ENCODE measurements at regions not wholly inside any gene's neighbourhood (a gene's known extent, or its start where the extent isn't known, plus 50 kb on each side); places are given as distances from the start of the nearest gene placed in this dataset.

DNA sequence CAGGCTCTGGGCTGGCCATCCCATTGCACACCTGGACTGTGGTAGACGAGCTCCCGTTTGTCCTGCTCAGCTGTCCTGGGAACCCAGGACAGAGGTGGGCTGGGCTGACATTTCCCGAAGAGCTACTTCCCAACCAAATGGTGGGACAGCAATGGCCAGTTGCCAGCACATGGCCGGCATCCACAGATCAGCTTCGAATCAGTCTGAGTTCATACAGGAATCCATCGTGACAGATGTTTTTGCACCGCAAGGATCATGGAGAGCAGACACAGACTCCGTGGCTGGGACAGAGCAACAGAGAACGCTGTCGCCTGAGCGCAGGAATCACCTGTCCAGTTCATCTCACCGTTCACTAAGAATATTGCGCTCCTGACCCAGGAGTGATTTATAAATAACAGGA lies 198.5 kb downstream of the TTLL2 start:
- Histone ChIP-seq H3K27me3 (no peaks in the 10 kb centered on the region), H3K9ac (no peak overlapping the region), H3K27ac (no peak overlapping the region), H3K4me2 (no peak overlapping the region), H3K36me3 (no peaks in the 10 kb centered on the region), H3K9me3 (no peaks in the 10 kb centered on the region), H3K4me3 (no peak overlapping the region), H4K20me1 (no peaks in the 10 kb centered on the region), H3K4me1 (peaks cover 17% of the 10 kb centered on the region)
- TF ChIP-seq Cebpa-rat (IDR thresholded peaks at IDR 0.05): no peak

DNA sequence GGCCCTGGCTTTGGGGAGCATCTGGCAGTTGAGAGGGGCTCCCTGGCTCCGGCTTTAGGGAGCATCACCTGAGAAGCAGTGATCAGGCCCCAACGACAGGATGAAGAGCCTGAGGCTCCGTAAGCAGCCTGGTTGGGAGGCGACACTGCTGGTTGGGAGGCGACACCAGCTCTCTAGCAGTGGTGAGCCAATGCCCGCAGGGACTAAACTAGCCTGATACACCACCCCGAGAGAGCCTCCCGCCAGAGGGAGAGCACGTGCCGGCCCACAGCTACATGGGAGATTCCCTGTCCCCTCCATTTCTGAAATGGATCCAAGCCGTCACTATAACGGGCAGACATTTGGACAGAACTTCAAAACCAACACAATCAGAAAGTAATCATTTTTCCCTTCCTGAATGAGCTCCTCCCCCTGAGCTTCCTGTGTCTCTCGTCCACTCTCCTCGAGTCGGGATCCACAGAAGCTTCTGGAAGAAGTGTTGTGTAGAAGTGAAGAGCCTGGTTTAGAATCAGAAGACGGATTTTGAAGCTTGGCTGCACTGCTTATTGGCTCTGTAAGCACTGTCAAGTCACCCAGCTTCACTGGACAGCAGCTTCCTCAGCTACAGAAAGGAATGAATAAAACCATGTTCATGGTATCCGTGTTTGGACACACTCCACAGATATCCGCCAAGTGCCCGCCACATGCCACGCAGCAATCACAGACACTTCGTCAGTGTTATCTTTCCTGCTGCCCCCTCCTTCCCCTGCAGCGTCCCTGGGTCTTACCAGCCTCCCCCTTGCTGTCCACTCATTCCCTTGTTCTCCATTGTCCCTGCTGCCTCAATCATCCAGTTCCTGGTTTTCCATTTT lies 199.6 kb downstream of the TTLL2 start:
- no peak for TF ChIP-seq Cebpa-rat (IDR thresholded peaks at IDR 0.05)
- Histone ChIP-seq H3K27me3 (no peaks in the 10 kb centered on the region), H3K9me3 (no peaks in the 10 kb centered on the region), H4K20me1 (no peaks in the 10 kb centered on the region), H3K9ac (no peak overlapping the region), H3K27ac (no peak overlapping the region), H3K4me2 (no peak overlapping the region), H3K36me3 (no peaks in the 10 kb centered on the region), H3K4me1 (peaks cover 21% of the 10 kb centered on the region), H3K4me3 (no peak overlapping the region)

GRCh38 chr6:167525774-167526173 lies 200.9 kb downstream of the TTLL2 start:
- no peaks in the 10 kb centered on the region for H3K9me3 ChIP-seq
- H3K4me3 ChIP-seq: no peak overlapping the region
- no peak overlapping the region for H3K9ac ChIP-seq
- H3K36me3 ChIP-seq: no peaks in the 10 kb centered on the region
- no peak for TF ChIP-seq Cebpa-rat (IDR thresholded peaks at IDR 0.05)
- H3K4me2 ChIP-seq: no peak overlapping the region
- peaks cover 30% of the 10 kb centered on the region for H3K4me1 ChIP-seq
- no peaks in the 10 kb centered on the region for H3K27me3 ChIP-seq
- H4K20me1 ChIP-seq: no peaks in the 10 kb centered on the region
- H3K27ac ChIP-seq: no peak overlapping the region

- Histone ChIP-seq H4K20me1 (no peaks in the 10 kb centered on the region), H3K9me3 (0 out of 2 replicates have a peak, but pooled peaks cover 1% of the 10 kb centered on the region), H3K27ac (no peak overlapping the region), H3K27me3 (no peaks in the 10 kb centered on the region), H3K36me3 (no peaks in the 10 kb centered on the region), H3K9ac (no peak overlapping the region), H3K4me1 (peaks cover 30% of the 10 kb centered on the region), H3K4me3 (no peak overlapping the region), H3K4me2 (0 out of 2 replicates have a peak overlapping the region, but pooled peaks have one; percentile 3)
- no peak for TF ChIP-seq Cebpa-rat (IDR thresholded peaks at IDR 0.05)
Measured at GRCh38 chr6:167526465-167527368, 201.8 kb downstream of the TTLL2 start.

DNA sequence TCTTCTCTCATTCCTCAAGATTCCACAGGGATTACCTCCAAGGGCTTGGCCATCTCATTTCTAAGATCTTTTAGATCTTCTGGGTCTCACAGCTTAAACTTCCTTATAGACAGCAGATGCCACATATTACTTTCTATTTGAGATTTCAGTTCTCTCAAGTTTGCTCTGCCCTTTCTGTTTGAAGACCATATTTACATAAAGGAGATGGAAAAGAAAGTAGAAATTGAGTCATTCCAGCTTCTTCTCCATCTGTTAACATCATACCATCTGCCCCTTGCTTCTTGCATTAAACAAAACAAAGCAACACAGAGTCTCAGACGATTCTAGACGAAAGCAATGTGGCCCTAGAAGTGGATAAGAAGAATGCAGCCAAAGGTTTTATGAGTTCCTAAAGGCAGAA lies 203.4 kb downstream of the TTLL2 start:
- no peak for TF ChIP-seq Cebpa-rat (IDR thresholded peaks at IDR 0.05)
- H3K36me3 ChIP-seq: no peaks in the 10 kb centered on the region
- peaks cover 41% of the 10 kb centered on the region for H3K4me1 ChIP-seq
- H3K27me3 ChIP-seq: no peaks in the 10 kb centered on the region
- H3K4me2 ChIP-seq: no peak overlapping the region
- no peak overlapping the region for H3K9ac ChIP-seq
- H4K20me1 ChIP-seq: no peaks in the 10 kb centered on the region
- H3K27ac ChIP-seq: no peak overlapping the region
- no peak overlapping the region for H3K4me3 ChIP-seq
- H3K9me3 ChIP-seq: peaks cover 8% of the 10 kb centered on the region; the same call in 1 of the 2 replicates

- Histone ChIP-seq H3K4me1 (peaks cover 48% of the 10 kb centered on the region), H3K27ac (no peak overlapping the region), H3K9ac (no peak overlapping the region), H4K20me1 (no peaks in the 10 kb centered on the region), H3K4me3 (no peak overlapping the region), H3K27me3 (no peaks in the 10 kb centered on the region), H3K4me2 (peak overlapping the region; percentile 40; the same call in 1 of the 2 replicates), H3K36me3 (no peaks in the 10 kb centered on the region), H3K9me3 (peaks cover 13% of the 10 kb centered on the region; the same call in 1 of the 2 replicates)
- no peak for TF ChIP-seq Cebpa-rat (IDR thresholded peaks at IDR 0.05)
Measured at GRCh38 chr6:167528976-167529375, 204.1 kb downstream of the TTLL2 start.

DNA sequence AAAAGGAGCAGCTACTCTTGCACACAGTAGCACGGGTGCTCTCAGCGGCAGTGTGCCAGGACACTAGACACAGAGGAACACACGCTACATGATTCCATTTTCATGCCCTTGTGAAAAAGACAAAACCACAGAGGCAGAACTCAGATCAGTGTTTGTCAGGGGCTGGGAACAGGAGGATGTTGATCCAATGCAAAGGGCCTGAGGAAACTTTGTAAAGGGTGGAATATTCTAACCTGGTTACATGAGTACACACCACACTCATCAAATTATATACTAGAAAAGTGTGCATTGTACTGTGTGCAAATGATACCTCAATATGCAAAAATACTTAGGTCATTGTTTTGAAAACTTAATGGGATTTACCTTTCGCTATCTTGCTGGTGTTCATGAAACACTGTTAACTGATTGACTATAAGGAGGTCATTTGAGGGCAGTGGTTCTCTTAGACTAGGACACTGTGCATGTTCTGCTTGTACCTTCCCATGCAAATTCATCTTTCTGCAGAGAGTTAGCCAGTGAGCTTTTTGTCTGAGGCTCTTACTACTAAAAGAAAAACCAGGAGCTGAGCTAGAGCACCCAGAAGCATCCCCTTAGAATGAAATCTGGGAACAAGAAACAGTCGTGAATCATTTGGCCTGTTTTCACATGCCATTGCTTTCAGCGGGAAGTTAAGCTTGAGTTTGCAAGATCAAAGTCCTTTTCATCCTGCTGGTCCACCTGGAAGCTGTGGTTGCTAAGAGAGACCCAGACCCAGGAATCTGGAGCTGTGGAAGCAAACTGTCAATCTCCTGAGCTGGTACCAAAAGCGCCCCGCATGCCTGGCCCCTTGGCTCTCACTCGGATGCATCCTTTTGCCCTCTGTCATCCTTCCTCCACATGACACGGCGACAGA lies 204.8 kb downstream of the TTLL2 start:
- Histone ChIP-seq H3K4me2 (peak overlapping the region; percentile 40), H3K4me1 (peaks cover 55% of the 10 kb centered on the region), H4K20me1 (no peaks in the 10 kb centered on the region), H3K36me3 (no peaks in the 10 kb centered on the region), H3K9me3 (peaks cover 13% of the 10 kb centered on the region; the same call in 1 of the 2 replicates), H3K4me3 (no peak overlapping the region), H3K27me3 (no peaks in the 10 kb centered on the region), H3K9ac (no peak overlapping the region), H3K27ac (no peak overlapping the region)
- no peak for TF ChIP-seq Cebpa-rat (IDR thresholded peaks at IDR 0.05)

DNA sequence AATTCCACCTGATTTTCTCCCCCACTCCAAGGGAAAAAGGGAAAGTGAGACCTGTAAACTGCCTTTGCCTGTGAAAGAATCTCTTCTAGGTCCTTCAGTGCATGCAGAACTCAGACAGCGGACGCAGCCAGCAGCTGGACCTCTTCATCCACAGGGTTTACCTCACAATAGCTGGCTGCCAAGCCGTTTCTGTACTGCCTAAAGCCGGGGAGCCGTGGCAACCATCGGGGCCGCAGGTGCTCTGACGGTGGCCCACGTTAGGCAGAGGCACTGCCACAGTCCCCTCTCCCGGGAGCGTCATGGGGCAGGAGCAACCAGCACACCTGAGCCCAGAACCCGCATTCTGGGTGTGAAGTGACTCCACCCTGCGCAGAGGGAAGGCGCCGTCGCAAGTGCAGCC lies 206.1 kb downstream of the TTLL2 start:
- Histone ChIP-seq H3K4me2 (no peak overlapping the region), H3K4me1 (peaks cover 55% of the 10 kb centered on the region), H3K36me3 (no peaks in the 10 kb centered on the region), H3K27me3 (no peaks in the 10 kb centered on the region), H3K9me3 (peaks cover 20% of the 10 kb centered on the region), H3K4me3 (no peak overlapping the region), H3K9ac (no peak overlapping the region), H3K27ac (no peak overlapping the region), H4K20me1 (no peaks in the 10 kb centered on the region)
- no peak for TF ChIP-seq Cebpa-rat (IDR thresholded peaks at IDR 0.05)

Measured in BLaER1 (cell line).